ENCODE measurements at regions not wholly inside any gene's neighbourhood (a gene's known extent, or its start where the extent isn't known, plus 50 kb on each side); places are given as distances from the start of the nearest gene placed in this dataset.

- no peak for DNase-seq (ENCODE audit: low spot score)
- H3K4me3 Mint-ChIP-seq (ENCODE audit: low read depth): no peak overlapping the region
- intact Hi-C loops (cut with micrococcal nuclease): no loop called here
- H3K9me3 Mint-ChIP-seq: no peaks in the 10 kb centered on the region
- no peaks in the 10 kb centered on the region for H3K27me3 Mint-ChIP-seq (ENCODE audit: low read depth)
- no peaks in the 10 kb centered on the region for H3K36me3 Mint-ChIP-seq (ENCODE audit: low read depth)
- no peaks in the 10 kb centered on the region for H3K4me1 Mint-ChIP-seq (ENCODE audit: low read depth)
- H3K27ac Mint-ChIP-seq: no peak overlapping the region
Measured at GRCh38 chr13:76635232-76636230, 250.7 kb downstream of the KCTD12 start.

- intact Hi-C loops (cut with micrococcal nuclease): no loop called here
- no peak overlapping the region for H3K4me3 Mint-ChIP-seq (ENCODE audit: low read depth)
- no peak overlapping the region for H3K27ac Mint-ChIP-seq
- no peaks in the 10 kb centered on the region for H3K4me1 Mint-ChIP-seq (ENCODE audit: low read depth)
- DNase-seq (ENCODE audit: low spot score): no peak
- H3K27me3 Mint-ChIP-seq (ENCODE audit: low read depth): no peaks in the 10 kb centered on the region
- no peaks in the 10 kb centered on the region for H3K9me3 Mint-ChIP-seq
- H3K36me3 Mint-ChIP-seq (ENCODE audit: low read depth): no peaks in the 10 kb centered on the region
Measured at GRCh38 chr13:76634431-76635191, 251.6 kb downstream of the KCTD12 start.

GRCh38 chr13:76632401-76633044 is 253.7 kb downstream of the KCTD12 start:
- no peaks in the 10 kb centered on the region for H3K4me1 Mint-ChIP-seq (ENCODE audit: low read depth)
- intact Hi-C loops (cut with micrococcal nuclease): no loop called here
- no peak overlapping the region for H3K27ac Mint-ChIP-seq
- no peaks in the 10 kb centered on the region for H3K36me3 Mint-ChIP-seq (ENCODE audit: low read depth)
- H3K4me3 Mint-ChIP-seq (ENCODE audit: low read depth): no peak overlapping the region
- DNase-seq (ENCODE audit: low spot score): no peak
- H3K27me3 Mint-ChIP-seq (ENCODE audit: low read depth): no peaks in the 10 kb centered on the region
- H3K9me3 Mint-ChIP-seq: no peaks in the 10 kb centered on the region

- Mint-ChIP-seq H3K27ac (no peak overlapping the region), H3K9me3 (no peaks in the 10 kb centered on the region), H3K27me3 (ENCODE audit: low read depth) (no peaks in the 10 kb centered on the region), H3K36me3 (ENCODE audit: low read depth) (no peaks in the 10 kb centered on the region), H3K4me3 (ENCODE audit: low read depth) (no peak overlapping the region), H3K4me1 (ENCODE audit: low read depth) (no peaks in the 10 kb centered on the region)
- intact Hi-C loops (cut with micrococcal nuclease): no loop called here
- DNase-seq (ENCODE audit: low spot score): no peak
Measured at GRCh38 chr13:76630629-76631230, 255.5 kb downstream of the KCTD12 start.

GRCh38 chr13:76622315-76623040 is 263.7 kb downstream of the KCTD12 start:
- no peaks in the 10 kb centered on the region for H3K4me1 Mint-ChIP-seq (ENCODE audit: low read depth)
- DNase-seq (ENCODE audit: low spot score): no peak
- H3K4me3 Mint-ChIP-seq (ENCODE audit: low read depth): no peak overlapping the region
- H3K9me3 Mint-ChIP-seq: peaks cover 3% of the 10 kb centered on the region
- H3K27me3 Mint-ChIP-seq (ENCODE audit: low read depth): no peaks in the 10 kb centered on the region
- intact Hi-C loops (cut with micrococcal nuclease): no loop called here
- H3K27ac Mint-ChIP-seq: no peak overlapping the region
- no peaks in the 10 kb centered on the region for H3K36me3 Mint-ChIP-seq (ENCODE audit: low read depth)

GRCh38 chr13:76621705-76622104 is 264.5 kb downstream of the KCTD12 start:
- intact Hi-C loops (cut with micrococcal nuclease): no loop called here
- H3K36me3 Mint-ChIP-seq (ENCODE audit: low read depth): no peaks in the 10 kb centered on the region
- no peaks in the 10 kb centered on the region for H3K4me1 Mint-ChIP-seq (ENCODE audit: low read depth)
- no peak for DNase-seq (ENCODE audit: low spot score)
- no peak overlapping the region for H3K27ac Mint-ChIP-seq
- H3K9me3 Mint-ChIP-seq: peaks cover 3% of the 10 kb centered on the region
- H3K4me3 Mint-ChIP-seq (ENCODE audit: low read depth): no peak overlapping the region
- H3K27me3 Mint-ChIP-seq (ENCODE audit: low read depth): no peaks in the 10 kb centered on the region

GRCh38 chr13:76620036-76620435 is 266.2 kb downstream of the KCTD12 start:
- Mint-ChIP-seq H3K27me3 (ENCODE audit: low read depth) (no peaks in the 10 kb centered on the region), H3K9me3 (peaks cover 3% of the 10 kb centered on the region), H3K36me3 (ENCODE audit: low read depth) (no peaks in the 10 kb centered on the region), H3K27ac (no peak overlapping the region), H3K4me3 (ENCODE audit: low read depth) (no peak overlapping the region), H3K4me1 (ENCODE audit: low read depth) (no peaks in the 10 kb centered on the region)
- intact Hi-C loops (cut with micrococcal nuclease): no loop called here
- DNase-seq (ENCODE audit: low spot score): no peak

GRCh38 chr13:76619631-76620030 is 266.6 kb downstream of the KCTD12 start:
- Mint-ChIP-seq H3K27me3 (ENCODE audit: low read depth) (no peaks in the 10 kb centered on the region), H3K9me3 (peaks cover 3% of the 10 kb centered on the region), H3K4me3 (ENCODE audit: low read depth) (no peak overlapping the region), H3K27ac (no peak overlapping the region), H3K36me3 (ENCODE audit: low read depth) (no peaks in the 10 kb centered on the region), H3K4me1 (ENCODE audit: low read depth) (no peaks in the 10 kb centered on the region)
- DNase-seq (ENCODE audit: low spot score): no peak
- intact Hi-C loops (cut with micrococcal nuclease): no loop called here

- Mint-ChIP-seq H3K27me3 (ENCODE audit: low read depth) (no peaks in the 10 kb centered on the region), H3K9me3 (no peaks in the 10 kb centered on the region), H3K4me3 (ENCODE audit: low read depth) (no peak overlapping the region), H3K4me1 (ENCODE audit: low read depth) (no peaks in the 10 kb centered on the region), H3K27ac (no peak overlapping the region), H3K36me3 (ENCODE audit: low read depth) (no peaks in the 10 kb centered on the region)
- no peak for DNase-seq (ENCODE audit: low spot score)
- intact Hi-C loops (cut with micrococcal nuclease): no loop called here
Measured at GRCh38 chr13:76610819-76611415, 275.3 kb downstream of the KCTD12 start.

GRCh38 chr13:76609643-76610042 is 276.6 kb downstream of the KCTD12 start:
- intact Hi-C loops (cut with micrococcal nuclease): no loop called here
- Mint-ChIP-seq H3K4me3 (ENCODE audit: low read depth) (no peak overlapping the region), H3K4me1 (ENCODE audit: low read depth) (no peaks in the 10 kb centered on the region), H3K27ac (no peak overlapping the region), H3K36me3 (ENCODE audit: low read depth) (no peaks in the 10 kb centered on the region), H3K27me3 (ENCODE audit: low read depth) (no peaks in the 10 kb centered on the region), H3K9me3 (no peaks in the 10 kb centered on the region)
- no peak for DNase-seq (ENCODE audit: low spot score)

- intact Hi-C loops (cut with micrococcal nuclease): no loop called here
- no peaks in the 10 kb centered on the region for H3K27me3 Mint-ChIP-seq (ENCODE audit: low read depth)
- no peaks in the 10 kb centered on the region for H3K36me3 Mint-ChIP-seq (ENCODE audit: low read depth)
- DNase-seq (ENCODE audit: low spot score): no peak
- H3K4me1 Mint-ChIP-seq (ENCODE audit: low read depth): no peaks in the 10 kb centered on the region
- H3K27ac Mint-ChIP-seq: no peak overlapping the region
- H3K9me3 Mint-ChIP-seq: no peaks in the 10 kb centered on the region
- H3K4me3 Mint-ChIP-seq (ENCODE audit: low read depth): no peak overlapping the region
Measured at GRCh38 chr13:76607866-76608265, 278.3 kb downstream of the KCTD12 start.

- intact Hi-C loops (cut with micrococcal nuclease): no loop called here
- H3K4me1 Mint-ChIP-seq (ENCODE audit: low read depth): no peaks in the 10 kb centered on the region
- H3K36me3 Mint-ChIP-seq (ENCODE audit: low read depth): no peaks in the 10 kb centered on the region
- H3K4me3 Mint-ChIP-seq (ENCODE audit: low read depth): no peak overlapping the region
- no peaks in the 10 kb centered on the region for H3K27me3 Mint-ChIP-seq (ENCODE audit: low read depth)
- no peak for DNase-seq (ENCODE audit: low spot score)
- H3K27ac Mint-ChIP-seq: no peak overlapping the region
- no peaks in the 10 kb centered on the region for H3K9me3 Mint-ChIP-seq
Measured at GRCh38 chr13:76600081-76600480, 286.1 kb downstream of the KCTD12 start.

Measured in activated T-helper 2 cell treated with anti-CD3 and anti-CD28 coated beads, Interferon-gamma antibody, Interleukin-2, Interleukin-4, amounts not matched to agents 10 μg/mL and 5 μg/mL and 100 μg/mL, durations not matched to agents 14 hours and 24 hours and 36 hours (primary cell).